ENCODE measurements at regions not wholly inside any gene's neighbourhood (a gene's known extent, or its start where the extent isn't known, plus 50 kb on each side); places are given as distances from the start of the nearest gene placed in this dataset.
A peak's percentile ranks its signal among the peaks of the same experiment; 100 is the strongest.

DNA sequence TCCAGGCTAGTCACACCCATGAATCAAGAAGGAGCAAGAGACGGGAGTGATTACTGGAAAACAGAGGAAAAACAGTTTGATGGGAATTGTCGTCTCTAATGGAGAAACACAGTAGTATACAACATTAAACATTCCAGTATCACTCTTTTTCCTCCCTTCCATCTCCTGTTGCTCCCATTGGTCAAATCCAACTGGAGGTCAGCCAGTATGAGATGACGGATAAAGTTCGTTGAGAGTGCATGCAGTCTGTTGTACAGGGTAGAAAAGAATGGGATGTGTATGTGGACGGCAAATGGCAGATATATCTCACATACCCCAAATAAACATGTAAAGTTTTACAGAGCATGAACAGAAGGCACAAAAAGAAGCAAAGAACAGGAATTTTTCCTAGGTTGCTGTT lies 221.9 kb upstream of the TNP1 start:
- TF ChIP-seq, protein P1, sequence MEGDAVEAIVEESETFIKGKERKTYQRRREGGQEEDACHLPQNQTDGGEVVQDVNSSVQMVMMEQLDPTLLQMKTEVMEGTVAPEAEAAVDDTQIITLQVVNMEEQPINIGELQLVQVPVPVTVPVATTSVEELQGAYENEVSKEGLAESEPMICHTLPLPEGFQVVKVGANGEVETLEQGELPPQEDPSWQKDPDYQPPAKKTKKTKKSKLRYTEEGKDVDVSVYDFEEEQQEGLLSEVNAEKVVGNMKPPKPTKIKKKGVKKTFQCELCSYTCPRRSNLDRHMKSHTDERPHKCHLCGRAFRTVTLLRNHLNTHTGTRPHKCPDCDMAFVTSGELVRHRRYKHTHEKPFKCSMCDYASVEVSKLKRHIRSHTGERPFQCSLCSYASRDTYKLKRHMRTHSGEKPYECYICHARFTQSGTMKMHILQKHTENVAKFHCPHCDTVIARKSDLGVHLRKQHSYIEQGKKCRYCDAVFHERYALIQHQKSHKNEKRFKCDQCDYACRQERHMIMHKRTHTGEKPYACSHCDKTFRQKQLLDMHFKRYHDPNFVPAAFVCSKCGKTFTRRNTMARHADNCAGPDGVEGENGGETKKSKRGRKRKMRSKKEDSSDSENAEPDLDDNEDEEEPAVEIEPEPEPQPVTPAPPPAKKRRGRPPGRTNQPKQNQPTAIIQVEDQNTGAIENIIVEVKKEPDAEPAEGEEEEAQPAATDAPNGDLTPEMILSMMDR (IDR thresholded peaks at IDR 0.05; ENCODE audit: insufficient read depth, low read length, severe bottlenecking): no peak
- DNase-seq (ENCODE audit: low read depth) (no peak), FAIRE-seq (no peak)
- Histone ChIP-seq H3K27me3 (ENCODE audit: control insufficient read depth, insufficient read depth, low read length) (peaks cover 5% of the 10 kb centered on the region), H3K36me3 (ENCODE audit: control insufficient read depth, insufficient read depth, low read length) (no peaks in the 10 kb centered on the region), H3K4me3 (ENCODE audit: low read depth, low read length) (no peak overlapping the region)

DNA sequence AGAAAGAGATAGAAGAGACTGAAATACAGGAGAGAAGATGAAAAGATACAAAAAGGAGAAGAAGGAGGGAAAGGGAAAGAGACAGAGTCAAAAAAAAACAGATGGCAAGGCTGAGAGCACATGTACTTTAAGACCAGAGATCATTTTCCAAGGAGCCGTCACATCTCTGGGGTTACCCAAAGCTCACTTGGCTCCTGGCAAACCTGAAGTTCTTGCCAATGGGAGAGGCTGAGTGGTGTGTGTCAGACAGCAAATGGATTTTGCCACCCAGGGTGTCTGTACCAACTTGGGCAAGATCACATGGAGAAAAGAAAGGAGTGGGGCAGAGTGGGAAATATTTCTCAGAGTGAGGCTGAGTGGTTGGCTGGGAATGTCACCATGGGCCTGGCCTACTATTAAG lies 219.3 kb upstream of the TNP1 start:
- no peaks in the 10 kb centered on the region for H3K36me3 ChIP-seq (ENCODE audit: control insufficient read depth, insufficient read depth, low read length)
- no peak for DNase-seq (ENCODE audit: low read depth)
- peaks cover 5% of the 10 kb centered on the region for H3K27me3 ChIP-seq (ENCODE audit: control insufficient read depth, insufficient read depth, low read length)
- no peak for FAIRE-seq
- no peak overlapping the region for H3K4me3 ChIP-seq (ENCODE audit: low read depth, low read length)
- TF ChIP-seq, protein P1 (IDR thresholded peaks at IDR 0.05; ENCODE audit: insufficient read depth, low read length, severe bottlenecking): no peak

DNA sequence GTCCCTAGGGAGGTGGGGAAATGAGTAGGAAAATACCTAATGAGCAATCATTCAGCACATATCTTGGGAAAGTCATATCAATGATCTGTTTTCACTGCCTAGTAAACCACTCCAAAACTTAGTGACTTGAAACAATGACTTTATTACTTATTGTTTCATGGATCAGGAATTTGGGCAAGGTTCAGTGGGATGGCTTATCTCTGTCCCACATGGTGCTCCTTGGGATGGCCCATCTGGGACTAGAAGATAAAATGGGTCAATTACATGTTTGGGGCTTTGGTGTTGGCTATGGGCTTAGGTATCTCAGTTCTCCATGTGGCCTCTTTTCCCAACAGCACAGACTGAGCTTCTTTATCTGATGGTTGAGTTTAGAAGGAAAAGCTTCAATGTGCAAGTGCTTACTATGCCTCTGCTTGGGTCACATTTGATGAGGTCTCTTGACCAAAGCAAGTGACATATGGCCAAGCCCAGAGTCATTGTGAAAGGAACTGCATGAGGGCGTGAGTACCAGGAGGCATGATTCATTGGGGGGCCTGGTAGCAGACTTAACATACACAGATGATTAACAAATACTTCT lies 218.1 kb upstream of the TNP1 start:
- FAIRE-seq: no peak
- TF ChIP-seq, protein P1 (IDR thresholded peaks at IDR 0.05; ENCODE audit: insufficient read depth, low read length, severe bottlenecking): no peak
- no peaks in the 10 kb centered on the region for H3K27me3 ChIP-seq (ENCODE audit: control insufficient read depth, insufficient read depth, low read length)
- H3K4me3 ChIP-seq (ENCODE audit: low read depth, low read length): no peak overlapping the region
- DNase-seq (ENCODE audit: low read depth): peak; percentile 27
- H3K36me3 ChIP-seq (ENCODE audit: control insufficient read depth, insufficient read depth, low read length): no peaks in the 10 kb centered on the region

DNA sequence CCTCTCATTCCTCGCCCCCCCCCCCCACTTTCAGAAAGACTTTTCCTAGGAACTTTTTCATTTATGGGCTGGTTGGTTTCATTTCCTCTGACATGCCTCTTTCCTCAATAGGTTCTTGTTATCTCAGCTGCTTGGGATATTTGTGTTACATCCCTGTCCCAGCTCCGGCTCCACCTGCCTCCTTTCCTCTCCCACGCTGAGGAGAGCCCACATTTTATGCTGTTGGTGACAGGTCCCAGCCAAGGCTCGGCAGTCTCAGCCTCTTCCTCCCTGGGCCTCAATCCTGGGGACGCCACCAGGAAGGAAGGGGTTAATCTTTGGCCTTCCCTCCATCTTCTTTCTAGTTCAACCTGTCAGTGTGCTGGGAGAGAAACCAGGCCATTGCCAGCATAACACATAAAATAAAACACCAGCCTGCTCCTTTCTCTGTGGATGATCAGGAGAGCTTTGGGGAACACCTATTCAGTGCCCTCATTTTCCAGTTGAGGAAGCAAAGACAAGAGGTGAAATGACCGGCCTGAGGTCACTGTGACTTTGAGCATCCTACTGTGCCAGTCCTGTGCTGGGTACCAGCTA lies 216.9 kb upstream of the TNP1 start:
- DNase-seq (ENCODE audit: low read depth) (no peak), FAIRE-seq (no peak)
- TF ChIP-seq, protein P1 (IDR thresholded peaks at IDR 0.05; ENCODE audit: insufficient read depth, low read length, severe bottlenecking): no peak
- H3K36me3 ChIP-seq (ENCODE audit: control insufficient read depth, insufficient read depth, low read length): no peaks in the 10 kb centered on the region
- H3K27me3 ChIP-seq (ENCODE audit: control insufficient read depth, insufficient read depth, low read length): no peaks in the 10 kb centered on the region
- H3K4me3 ChIP-seq (ENCODE audit: low read depth, low read length): no peak overlapping the region

DNA sequence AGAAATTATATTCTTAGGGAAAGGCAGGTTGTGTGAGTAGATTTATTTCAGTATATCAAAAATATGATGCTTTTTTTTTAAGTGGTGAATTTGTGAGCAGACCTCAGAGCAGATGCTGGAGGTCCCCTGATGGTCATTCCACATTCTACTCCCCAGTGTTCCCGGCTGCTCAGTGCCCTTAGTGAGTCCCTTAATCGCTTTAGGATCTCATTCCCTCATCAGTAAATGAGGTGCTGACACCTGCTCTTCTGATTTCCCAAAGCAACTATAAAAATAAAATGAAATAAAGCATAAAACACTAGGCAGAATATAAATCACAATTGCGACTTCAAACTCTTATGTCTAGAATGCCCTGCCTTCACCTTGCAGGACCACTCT lies 216.2 kb upstream of the TNP1 start:
- H3K27me3 ChIP-seq (ENCODE audit: control insufficient read depth, insufficient read depth, low read length): no peaks in the 10 kb centered on the region
- H3K36me3 ChIP-seq (ENCODE audit: control insufficient read depth, insufficient read depth, low read length): no peaks in the 10 kb centered on the region
- no peak for FAIRE-seq
- no peak for DNase-seq (ENCODE audit: low read depth)
- H3K4me3 ChIP-seq (ENCODE audit: low read depth, low read length): no peak overlapping the region
- TF ChIP-seq, protein P1 (IDR thresholded peaks at IDR 0.05; ENCODE audit: insufficient read depth, low read length, severe bottlenecking): no peak

Data from bronchial epithelial cell (primary cell).